Prostate gland (tissue), 2 donors: ENCODE measurements at regions not wholly inside any gene's neighbourhood (a gene's known extent, or its start where the extent isn't known, plus 50 kb on each side); places are given as distances from the start of the nearest gene placed in this dataset.

Source experiments
- CTCF ChIP-seq, 4 experiments: fragments of 200-600 bp in 2 of 4; fragments of 450-650 bp in 2 of 4; sonication (generic) in 2 of 4; IDR thresholded peaks; 1 replicate in 3 of 4; 2 replicates in 1 of 4; pipeline ENCODE4 v1.5.1; 2016 to 2019; ENCODE audit warnings: antibody characterized with exemption in 4 of 4, mild to moderate bottlenecking in 2 of 4, moderate library complexity in 2 of 4
- POLR2A ChIP-seq: fragments of 450-650 bp; IDR thresholded peaks from one replicate; pipeline ENCODE4 v1.6.1; 2016; ENCODE audit warnings: antibody characterized with exemption, mild to moderate bottlenecking

GRCh38 chr3:104586344-104586743, 780.4 kb upstream of the ALCAM start:
- TF ChIP-seq CTCF (IDR thresholded peaks at IDR 0.05) (no peak), POLR2A (no peak)
